ENCODE measurements at regions not wholly inside any gene's neighbourhood (a gene's known extent, or its start where the extent isn't known, plus 50 kb on each side); places are given as distances from the start of the nearest gene placed in this dataset.

GRCh38 chr5:154129921-154130320, 60.6 kb upstream of the GALNT10 start (continued):
- TF ChIP-seq NFYB (IDR thresholded peaks at IDR 0.05; ENCODE audit: insufficient read depth, low read depth, low read length) (no peak), FOXK2 (IDR thresholded peaks at IDR 0.05) (no peak), STAT1 (conservative IDR thresholded peaks at IDR 0.05) (no peak), ASH2L (IDR thresholded peaks at IDR 0.05; ENCODE audit: borderline replicate concordance, low read depth) (no peak), IKZF2 (IDR thresholded peaks at IDR 0.05) (no peak), POLR2AphosphoS2 (IDR thresholded peaks at IDR 0.05; ENCODE audit: low read depth, low read length) (no peak)

- ATAC-seq (no peak), DNase-seq (ENCODE audit: low read depth, low spot score) (no peak), FAIRE-seq (no peak)
- Histone ChIP-seq H3K79me2 (ENCODE audit: control insufficient read depth, insufficient read depth, low read length) (no peaks in the 10 kb centered on the region), H3K4me1 (ENCODE audit: control insufficient read depth, insufficient read depth, low read length) (no peaks in the 10 kb centered on the region), H3K9me3 (replicated peaks; ENCODE audit: control insufficient read depth, insufficient read depth, low read length) (no peaks in the 10 kb centered on the region), H3K9ac (ENCODE audit: control insufficient read depth, insufficient read depth, low read length) (no peak overlapping the region), H3K27me3 (replicated peaks in 1 of 2; ENCODE audit: control insufficient read depth in 2 of 2, insufficient read depth in 2 of 2, low read length in 1 of 2) (no peaks in the 10 kb centered on the region; a peak in 1 of 4 replicates), H3K4me2 (ENCODE audit: control insufficient read depth, insufficient read depth) (no peak overlapping the region), H3K36me3 (ENCODE audit: control insufficient read depth in 2 of 2, insufficient read depth in 2 of 2, low read length in 1 of 2) (no peaks in the 10 kb centered on the region), H4K20me1 (ENCODE audit: control insufficient read depth, insufficient read depth) (no peaks in the 10 kb centered on the region), H3K4me3 (no peak overlapping the region), H3K27ac (ENCODE audit: control insufficient read depth, insufficient read depth) (no peak overlapping the region), H2AFZ (ENCODE audit: control insufficient read depth, low read depth, low read length) (no peak overlapping the region)
- RAD21 ChIA-PET (ENCODE audit: unreplicated experiment): interaction anchor here (1.2 kb wide), 1 partner anchor 60 kb away, joined by 3 read pairs; no protein-coding TSS in a partner anchor
- no TSS peak for BruUV-seq (replicated peaks)
- POLR2A ChIA-PET: interaction anchor here (0.8 kb wide), 1 partner anchor 299 kb away, joined by 3 read pairs; no protein-coding TSS in a partner anchor
- in situ Hi-C loops (cut with MboI) (no loop called here), intact Hi-C loops (cut with micrococcal nuclease; ENCODE audit: unreplicated experiment) (no loop called here)
- TF ChIP-seq ZBED1 (IDR thresholded peaks at IDR 0.05; ENCODE audit: borderline replicate concordance) (no peak), REST (IDR thresholded peaks at IDR 0.05; ENCODE audit: low read depth, low read length) (no peak), ZZZ3 (IDR thresholded peaks at IDR 0.05; ENCODE audit: control insufficient read depth, insufficient read length, low read depth) (no peak), ZBTB11 (CRISPR knock-in tag; IDR thresholded peaks at IDR 0.05) (no peak), E2F4 (IDR thresholded peaks at IDR 0.05; ENCODE audit: low read depth, low read length) (no peak)
- SMC1A ChIA-PET (ENCODE audit: uncharacterized antibody, unreplicated experiment): no interaction called here
- CTCF ChIA-PET: interaction anchor here (0.6 to 1.0 kb wide), 2 partner anchors 59 to 124 kb away, joined by 3 read pairs; no protein-coding TSS in a partner anchor
- 78% methylated on average over 5 of the region's 5 CpGs for WGBS (ENCODE audit: insufficient coverage, insufficient replicate concordance, low lambda C conversion rate, missing lambda C conversion rate)
These were observed 58.7 kb upstream of the GALNT10 start for GRCh38 chr5:154131817-154132216.

All from GM12878 (cell line).